Panc1 (cell line): ENCODE measurements at regions not wholly inside any gene's neighbourhood (a gene's known extent, or its start where the extent isn't known, plus 50 kb on each side); places are given as distances from the start of the nearest gene placed in this dataset.

ENCODE experiments used
- ATAC-seq: fragments of 200-7000 bp; cut with Tn5 transposase; 2 replicates; pipeline ENCODE4 v1.9.1; 2020; ENCODE audit warnings: mild to moderate bottlenecking, moderate library complexity
- BruUV-seq: library from RNA; stranded (reverse); fragments of 400-500 nt; replicated peaks from 2 replicates; lab custom pipeline; 2021; lab: Mats Ljungman, UMichigan
- CTCF ChIA-PET: fragments of 300-600 bp; sonication (Branson Sonifier 250); formaldehyde crosslinking; loops from one replicate; lab custom pipeline; 2022; ENCODE audit warnings: antibody characterized with exemption; lab: Charles Lee
- POLR2A ChIA-PET: fragments of 300-600 bp; sonication (Branson Sonifier 250); formaldehyde crosslinking; loops from one replicate; lab custom pipeline; 2022; ENCODE audit warnings: antibody characterized with exemption; lab: Charles Lee
- DNase-seq: peaks from one replicate; pipeline ENCODE4 v3.0.0-alpha.2; 2010; ENCODE audit warnings: low read depth, low spot score
- H3K27ac ChIP-seq: 2 replicates; pipeline ENCODE4 v1.5.1; 2011; ENCODE audit warnings: mild to moderate bottlenecking, low read length, inconsistent platforms
- H3K27me3 ChIP-seq: fragments of 200-500 bp; sonication (Bioruptor generic); 2 replicates; pipeline ENCODE4 v1.6.0; 2014; ENCODE audit warnings: low read length, inconsistent platforms; ENCODE audit not compliant: control insufficient read depth, insufficient read depth
- H3K36me3 ChIP-seq: fragments of 200-500 bp; sonication (Bioruptor generic); 2 replicates; pipeline ENCODE4 v1.5.1; 2014; ENCODE audit warnings: inconsistent platforms, mild to moderate bottlenecking, low read length, moderate library complexity; ENCODE audit not compliant: control insufficient read depth, insufficient read depth
- H3K4me1 ChIP-seq: 2 replicates; pipeline ENCODE4 v1.5.1; 2011; ENCODE audit warnings: inconsistent platforms, mild to moderate bottlenecking, low read length, moderate library complexity; ENCODE audit not compliant: control insufficient read depth, insufficient read depth
- H3K4me3 ChIP-seq, 2 experiments: 2 replicates each; pipeline ENCODE4 v1.5.1; 2011 to 2012; ENCODE audit warnings: low read depth in 2 of 2, low read length in 2 of 2, mild to moderate bottlenecking in 2 of 2, inconsistent platforms in 1 of 2, moderate library complexity in 1 of 2
- H3K9me3 ChIP-seq: fragments of 200-500 bp; sonication (Bioruptor generic); 2 replicates; pipeline ENCODE4 v1.5.1; 2014; ENCODE audit warnings: low read depth, mild to moderate bottlenecking, inconsistent platforms, low read length, moderate library complexity; ENCODE audit not compliant: control insufficient read depth, insufficient read depth
- CTCF ChIP-seq: fragments of 450-650 bp; IDR thresholded peaks from 2 replicates; pipeline ENCODE4 v1.5.1; 2017; ENCODE audit warnings: mild to moderate bottlenecking
- POLR2AphosphoS5 ChIP-seq: IDR thresholded peaks from 2 replicates; pipeline ENCODE4 v1.6.1; 2012; ENCODE audit warnings: mild to moderate bottlenecking, low read depth, low read length, moderate library complexity
- REST ChIP-seq, 2 experiments: IDR thresholded peaks; 2 replicates each; pipeline ENCODE4 v1.6.1; 2011 to 2012; ENCODE audit warnings: low read depth in 2 of 2, control low read depth in 1 of 2, low read length in 1 of 2, mild to moderate bottlenecking in 1 of 2, moderate library complexity in 1 of 2; ENCODE audit not compliant: insufficient read depth in 1 of 2
- SIN3A ChIP-seq: IDR thresholded peaks from 2 replicates; pipeline ENCODE4 v1.6.1; 2012; ENCODE audit warnings: low read depth, mild to moderate bottlenecking, low read length, moderate library complexity, borderline replicate concordance; ENCODE audit not compliant: insufficient read depth
- TCF7L2 ChIP-seq: IDR thresholded peaks from 2 replicates; pipeline ENCODE4 v1.6.1; 2011; ENCODE audit warnings: mild to moderate bottlenecking, low read depth, low read length, inconsistent platforms
- in situ Hi-C: cut with HindIII; loops from 2 replicates; pipeline ENCODE4 v1.10.0; 2016; ENCODE audit warnings: low sequenced_read_pairs, low pct_unique_long_range_greater_than_20kb
- intact Hi-C: fragments of 100-400 bp; cut with micrococcal nuclease; formaldehyde crosslinking; loops from one replicate; pipeline ENCODE4 v1.10.0; 2022; ENCODE audit not compliant: unreplicated experiment

GRCh38 chr2:181157326-181157725 lies 176.9 kb downstream of the UBE2E3 start:
- H3K4me1 ChIP-seq: no peaks in the 10 kb centered on the region
- no peaks in the 10 kb centered on the region for H3K27me3 ChIP-seq
- in situ Hi-C loops: no loop called here
- intact Hi-C loops: no loop called here
- peaks cover 2% of the 10 kb centered on the region; the same call in 1 of the 2 replicates for H3K9me3 ChIP-seq
- no peak overlapping the region for H3K27ac ChIP-seq
- ChIA-PET CTCF (no interaction called here), POLR2A (no interaction called here)
- TF ChIP-seq CTCF (no peak), SIN3A (no peak), POLR2AphosphoS5 (no peak), REST (IDR thresholded peaks at IDR 0.05; ENCODE audit: insufficient read depth in 1 of 2, low read depth in 2 of 2, low read length in 1 of 2) (no peak), TCF7L2 (no peak)
- no TSS peak for BruUV-seq
- H3K4me3 ChIP-seq: no peak overlapping the region
- no peak for DNase-seq
- H3K36me3 ChIP-seq: no peaks in the 10 kb centered on the region
- ATAC-seq: no peak

- ATAC-seq (no peak), DNase-seq (no peak)
- TF ChIP-seq REST (IDR thresholded peaks at IDR 0.05; ENCODE audit: insufficient read depth in 1 of 2, low read depth in 2 of 2, low read length in 1 of 2) (no peak), TCF7L2 (no peak), POLR2AphosphoS5 (no peak), SIN3A (no peak), CTCF (no peak)
- ChIA-PET POLR2A (no interaction called here), CTCF (interaction anchor here (0.6 kb wide), 1 partner anchor 88 kb away, joined by 7 read pairs; no protein-coding TSS in a partner anchor)
- in situ Hi-C loops: no loop called here
- H3K4me3 ChIP-seq: no peak overlapping the region
- intact Hi-C loops: no loop called here
- H3K9me3 ChIP-seq: peaks cover 2% of the 10 kb centered on the region; the same call in 1 of the 2 replicates
- H3K4me1 ChIP-seq: no peaks in the 10 kb centered on the region
- H3K27me3 ChIP-seq: no peaks in the 10 kb centered on the region
- BruUV-seq: no TSS peak
- no peaks in the 10 kb centered on the region for H3K36me3 ChIP-seq
- H3K27ac ChIP-seq: no peak overlapping the region
Measured at GRCh38 chr2:181158427-181158826, 178.0 kb downstream of the UBE2E3 start.
